HepG2 (cell line): ENCODE measurements at regions not wholly inside any gene's neighbourhood (a gene's known extent, or its start where the extent isn't known, plus 50 kb on each side); places are given as distances from the start of the nearest gene placed in this dataset.

Experiments
- ATAC-seq: fragments of 200-7000 bp; cut with Tn5 transposase; 3 replicates; pipeline ENCODE4 v1.9.1; 2020; ENCODE audit warnings: mild to moderate bottlenecking, moderate library complexity
- BruUV-seq: library from RNA; stranded (reverse); fragments of 400-500 nt; replicated peaks from 2 replicates; lab custom pipeline; 2021; lab: Mats Ljungman, UMichigan
- CTCF ChIA-PET: fragments of 300-600 bp; formaldehyde crosslinking; extraction: SDS; loops from one replicate; lab custom pipeline; 2021; ENCODE audit warnings: low total read pairs, inconsistent platforms, low intra/inter-chr PET ratio; lab: Yijun Ruan, JAX
- POLR2A ChIA-PET: fragments of 350-600 bp; sonication (Branson Sonifier 250); formaldehyde crosslinking; loops from one replicate; lab custom pipeline; 2020; ENCODE audit warnings: antibody characterized with exemption, inconsistent platforms; lab: Yijun Ruan, JAX
- DNase-seq: peaks from one replicate; pipeline ENCODE4 v3.0.0-alpha.2; 2015; ENCODE audit warnings: low spot score
- FAIRE-seq: peaks from 3 replicates; lab custom pipeline; 2011; peaks lifted over from hg19 to GRCh38; lab: Jason Lieb, UNC
- H2AFZ ChIP-seq: one replicate; pipeline ENCODE4 v1.6.1; 2011; ENCODE audit warnings: low read length, inconsistent platforms
- H3K27ac ChIP-seq: fragments of 300-600 bp; 3 replicates; pipeline ENCODE4 v1.8.0; 2011; ENCODE audit warnings: mixed run types, mild to moderate bottlenecking, mixed read lengths, low read length, inconsistent platforms; ENCODE audit not compliant: insufficient read depth; ENCODE audit errors: extremely low read length
- H3K27me3 ChIP-seq, 2 experiments: fragments of 200-600 bp in 1 of 2; 2 replicates in 1 of 2; 3 replicates in 1 of 2; pipeline versions ENCODE4 v1.6.0 to v1.8.0; 2011; ENCODE audit warnings: low read length in 2 of 2, mild to moderate bottlenecking in 2 of 2, moderate library complexity in 2 of 2, inconsistent platforms in 1 of 2; ENCODE audit not compliant: insufficient read depth in 2 of 2, control insufficient read depth in 1 of 2
- H3K36me3 ChIP-seq, 2 experiments: fragments of 200-600 bp in 1 of 2; replicated peaks in 1 of 2; 2 replicates in 1 of 2; 3 replicates in 1 of 2; pipeline versions ENCODE4 v1.5.1 to v1.8.0; 2011; ENCODE audit warnings: low read length in 2 of 2, inconsistent platforms in 1 of 2; ENCODE audit not compliant: insufficient read depth in 2 of 2, control insufficient read depth in 1 of 2
- H3K4me1 ChIP-seq: 2 replicates; pipeline ENCODE4 v1.5.1; 2012; ENCODE audit warnings: low read length, inconsistent platforms; ENCODE audit not compliant: insufficient read depth
- H3K4me2 ChIP-seq: 2 replicates; pipeline ENCODE4 v1.6.0; 2011; ENCODE audit warnings: low read depth, low read length, inconsistent platforms
- H3K4me3 ChIP-seq, 3 experiments: fragments of 200-600 bp in 1 of 3; sonication (generic), shearing (Covaris generic) in 1 of 3; replicated peaks in 1 of 3; 2 replicates each; pipeline ENCODE4 v1.5.1; 2011 to 2016; ENCODE audit warnings: low read length in 3 of 3, inconsistent platforms in 2 of 3, low read depth in 2 of 3, mild to moderate bottlenecking in 2 of 3, control low read depth in 1 of 3, mixed read lengths in 1 of 3; ENCODE audit not compliant: insufficient read depth in 1 of 3
- H3K79me2 ChIP-seq: one replicate; pipeline ENCODE4 v1.6.1; 2011; ENCODE audit warnings: low read length, inconsistent platforms; ENCODE audit not compliant: insufficient read depth
- H3K9ac ChIP-seq: 2 replicates; pipeline ENCODE4 v1.6.0; 2011; ENCODE audit warnings: mild to moderate bottlenecking, low read depth, low read length, inconsistent platforms; ENCODE audit not compliant: insufficient read depth
- H3K9me3 ChIP-seq: 2 replicates; pipeline ENCODE4 v1.5.1; 2012; ENCODE audit warnings: mild to moderate bottlenecking, low read length
- H4K20me1 ChIP-seq: 2 replicates; pipeline ENCODE4 v1.6.0; 2011; ENCODE audit warnings: inconsistent platforms, mild to moderate bottlenecking, low read length, moderate library complexity; ENCODE audit not compliant: insufficient read depth
- CAMTA2 ChIP-seq: sonication (generic); formaldehyde crosslinking; IDR thresholded peaks from 2 replicates; pipeline ENCODE4 v1.4.0; 2020; ENCODE audit warnings: mild to moderate bottlenecking, missing genetic modification reagents, borderline replicate concordance
- CSRNP1 ChIP-seq: sonication (generic); formaldehyde crosslinking; IDR thresholded peaks from 2 replicates; pipeline ENCODE4 v1.8.1; 2023; ENCODE audit warnings: mild to moderate bottlenecking, missing genetic modification reagents
- FLYWCH1 ChIP-seq: sonication (generic); formaldehyde crosslinking; IDR thresholded peaks from 2 replicates; pipeline ENCODE4 v1.8.1; 2023; ENCODE audit warnings: mild to moderate bottlenecking, missing genetic modification reagents
- MIER2 ChIP-seq: IDR thresholded peaks from 2 replicates; pipeline ENCODE4 v1.6.1; 2016; ENCODE audit warnings: missing biosample characterization, missing genetic modification reagents
- POGZ ChIP-seq: sonication (generic); formaldehyde crosslinking; IDR thresholded peaks from 2 replicates; pipeline ENCODE4 v1.4.0; 2020; ENCODE audit warnings: mild to moderate bottlenecking, missing genetic modification reagents
- SALL2 ChIP-seq: sonication (generic); formaldehyde crosslinking; IDR thresholded peaks from 2 replicates; pipeline ENCODE4 v1.8.1; 2023; ENCODE audit warnings: mild to moderate bottlenecking, missing genetic modification reagents, inconsistent platforms
- SMAD3 ChIP-seq: sonication (generic); formaldehyde crosslinking; IDR thresholded peaks from 2 replicates; pipeline ENCODE4 v1.4.0; 2020; ENCODE audit warnings: missing genetic modification reagents
- ZNF18 ChIP-seq: sonication (generic); formaldehyde crosslinking; IDR thresholded peaks from 2 replicates; pipeline ENCODE4 v1.8.0; 2022; ENCODE audit warnings: mild to moderate bottlenecking, missing genetic modification reagents; ENCODE audit not compliant: insufficient replicate concordance
- ZNF460 ChIP-seq: sonication (generic); formaldehyde crosslinking; IDR thresholded peaks from 2 replicates; pipeline ENCODE4 v1.5.1; 2020; ENCODE audit warnings: missing genetic modification reagents, mild to moderate bottlenecking, borderline replicate concordance
- ZNF547 ChIP-seq: sonication (generic); formaldehyde crosslinking; IDR thresholded peaks from 2 replicates; pipeline ENCODE4 v1.5.1; 2020; ENCODE audit warnings: mild to moderate bottlenecking, missing genetic modification reagents
- ZNF574 ChIP-seq: sonication (generic); formaldehyde crosslinking; IDR thresholded peaks from 2 replicates; pipeline ENCODE4 v1.4.0; 2020; ENCODE audit warnings: missing genetic modification reagents
- ZNF598 ChIP-seq: sonication (generic); formaldehyde crosslinking; IDR thresholded peaks from 2 replicates; pipeline ENCODE4 v1.5.1; 2020; ENCODE audit warnings: mild to moderate bottlenecking, missing genetic modification reagents, borderline replicate concordance
- ZNF746 ChIP-seq: sonication (generic); formaldehyde crosslinking; IDR thresholded peaks from 2 replicates; pipeline ENCODE4 v1.8.0; 2022; ENCODE audit warnings: mild to moderate bottlenecking, missing genetic modification reagents
- WGBS: methylation state at CpG from one replicate; pipeline ENCODE4 v1.1.6; 2017; ENCODE audit warnings: low lambda C conversion rate; 5-methylcytosine and 5-hydroxymethylcytosine counted together
- in situ Hi-C: cut with HindIII; loops from 2 replicates; pipeline ENCODE4 v1.10.0; 2017; ENCODE audit warnings: low pct_unique_long_range_greater_than_20kb; ENCODE audit not compliant: extremely low pct_ligation_motif_present
- intact Hi-C: fragments of 100-400 bp; cut with micrococcal nuclease; formaldehyde crosslinking; loops from one replicate; pipeline ENCODE4 v1.10.0; 2022; ENCODE audit not compliant: unreplicated experiment

- no peak for ATAC-seq
- BruUV-seq, result no TSS peak
- POLR2A ChIA-PET, result no interaction called here
- intact Hi-C loops (no loop called here), in situ Hi-C loops (no loop called here)
- H3K36me3 ChIP-seq, result no peaks in the 10 kb centered on the region
- no peaks in the 10 kb centered on the region for H3K4me1 ChIP-seq
- no peak overlapping the region for H3K27ac ChIP-seq
- no peak for DNase-seq
- no peak overlapping the region for H3K4me2 ChIP-seq
- no peaks in the 10 kb centered on the region for H3K9me3 ChIP-seq
- FAIRE-seq, result no peak
- no peaks in the 10 kb centered on the region for H3K27me3 ChIP-seq
- CTCF ChIA-PET, result no interaction called here
- H2AFZ ChIP-seq, result no peak overlapping the region
- WGBS, result 25% methylated on average over 4 of the region's 4 CpGs
- no peaks in the 10 kb centered on the region for H4K20me1 ChIP-seq
- no peak overlapping the region for H3K4me3 ChIP-seq
- TF ChIP-seq ZNF598 (CRISPR knock-in tag) (no peak), POGZ (no peak), ZNF547 (no peak), CAMTA2 (CRISPR knock-in tag) (no peak), SMAD3 (no peak), ZNF746 (CRISPR knock-in tag) (no peak), ZNF18 (CRISPR knock-in tag) (no peak)
- H3K79me2 ChIP-seq, result no peaks in the 10 kb centered on the region
- H3K9ac ChIP-seq, result no peak overlapping the region
Measured at GRCh38 chr4:162360369-162361149, 196.8 kb upstream of the FSTL5 start.

- CTCF ChIA-PET, result no interaction called here
- Histone ChIP-seq H3K4me3 (no peak overlapping the region), H3K79me2 (no peaks in the 10 kb centered on the region), H3K9me3 (no peaks in the 10 kb centered on the region), H2AFZ (no peak overlapping the region), H3K36me3 (no peaks in the 10 kb centered on the region), H3K27me3 (no peaks in the 10 kb centered on the region), H4K20me1 (no peaks in the 10 kb centered on the region), H3K4me1 (no peaks in the 10 kb centered on the region), H3K27ac (no peak overlapping the region), H3K4me2 (no peak overlapping the region), H3K9ac (no peak overlapping the region)
- no TSS peak for BruUV-seq
- 4% methylated on average over 2 of the region's 2 CpGs for WGBS
- no peak for ATAC-seq
- POLR2A ChIA-PET, result no interaction called here
- intact Hi-C loops (no loop called here), in situ Hi-C loops (no loop called here)
- no peak for FAIRE-seq
- DNase-seq, result no peak
- TF ChIP-seq FLYWCH1 (CRISPR knock-in tag) (no peak), ZNF574 (CRISPR knock-in tag) (no peak), ZNF460 (no peak), CSRNP1 (CRISPR knock-in tag) (no peak), SALL2 (CRISPR knock-in tag) (no peak), MIER2 (no peak)
Measured at GRCh38 chr4:162356181-162356580, 192.4 kb upstream of the FSTL5 start.
